ENCODE measurements at regions not wholly inside any gene's neighbourhood (a gene's known extent, or its start where the extent isn't known, plus 50 kb on each side); places are given as distances from the start of the nearest gene placed in this dataset.

DNA sequence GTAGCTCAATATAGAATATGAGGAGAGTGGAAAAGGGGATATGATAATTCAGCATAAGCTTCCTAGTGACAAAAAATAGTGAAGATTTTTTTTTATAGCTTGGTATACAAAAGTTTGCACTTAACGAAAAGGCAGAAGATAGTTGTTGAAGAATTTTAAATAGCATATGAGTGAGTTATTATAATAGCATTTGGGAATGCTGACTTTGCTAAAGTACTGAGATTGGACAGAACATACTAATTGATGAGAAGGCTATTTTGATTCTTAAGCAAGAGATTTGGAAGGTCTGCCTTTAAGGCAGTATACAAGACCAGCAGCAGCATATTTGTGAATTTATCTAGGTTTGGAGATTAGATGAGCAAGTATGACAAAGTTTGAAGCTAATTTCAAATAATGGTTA lies 600.9 kb upstream of the POT1 start:
- Histone ChIP-seq H3K4me2 (ENCODE audit: low read length) (no peak overlapping the region), H2AFZ (ENCODE audit: low read depth, low read length) (no peak overlapping the region), H3K4me1 (ENCODE audit: insufficient read depth, low read length) (no peaks in the 10 kb centered on the region), H3K36me3 (ENCODE audit: insufficient read depth, low read length) (no peaks in the 10 kb centered on the region), H4K20me1 (ENCODE audit: insufficient read depth, low read length) (no peaks in the 10 kb centered on the region), H3K9me3 (ENCODE audit: insufficient read depth, low read depth, low read length) (no peaks in the 10 kb centered on the region), H3K27ac (ENCODE audit: low read depth, low read length) (no peak overlapping the region), H3K9ac (ENCODE audit: low read length) (no peak overlapping the region), H3K79me2 (ENCODE audit: insufficient read depth, low read length) (no peaks in the 10 kb centered on the region), H3K4me3 (ENCODE audit: insufficient read depth, low read depth, low read length) (no peak overlapping the region), H3K27me3 (ENCODE audit: insufficient read depth, low read length) (no peaks in the 10 kb centered on the region)
- TF ChIP-seq, protein P1, sequence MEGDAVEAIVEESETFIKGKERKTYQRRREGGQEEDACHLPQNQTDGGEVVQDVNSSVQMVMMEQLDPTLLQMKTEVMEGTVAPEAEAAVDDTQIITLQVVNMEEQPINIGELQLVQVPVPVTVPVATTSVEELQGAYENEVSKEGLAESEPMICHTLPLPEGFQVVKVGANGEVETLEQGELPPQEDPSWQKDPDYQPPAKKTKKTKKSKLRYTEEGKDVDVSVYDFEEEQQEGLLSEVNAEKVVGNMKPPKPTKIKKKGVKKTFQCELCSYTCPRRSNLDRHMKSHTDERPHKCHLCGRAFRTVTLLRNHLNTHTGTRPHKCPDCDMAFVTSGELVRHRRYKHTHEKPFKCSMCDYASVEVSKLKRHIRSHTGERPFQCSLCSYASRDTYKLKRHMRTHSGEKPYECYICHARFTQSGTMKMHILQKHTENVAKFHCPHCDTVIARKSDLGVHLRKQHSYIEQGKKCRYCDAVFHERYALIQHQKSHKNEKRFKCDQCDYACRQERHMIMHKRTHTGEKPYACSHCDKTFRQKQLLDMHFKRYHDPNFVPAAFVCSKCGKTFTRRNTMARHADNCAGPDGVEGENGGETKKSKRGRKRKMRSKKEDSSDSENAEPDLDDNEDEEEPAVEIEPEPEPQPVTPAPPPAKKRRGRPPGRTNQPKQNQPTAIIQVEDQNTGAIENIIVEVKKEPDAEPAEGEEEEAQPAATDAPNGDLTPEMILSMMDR (IDR thresholded peaks at IDR 0.05; ENCODE audit: insufficient read depth, low read depth, low read length): no peak
- no peak for TF ChIP-seq EZH2 (IDR thresholded peaks at IDR 0.05; ENCODE audit: insufficient read depth, low read length)
- no peaks in the 10 kb centered on the region for H3K27me3 Mint-ChIP-seq (ENCODE audit: low read depth, unreplicated experiment)
- H3K4me3 Mint-ChIP-seq (ENCODE audit: unreplicated experiment): no peak overlapping the region
- FAIRE-seq (peak; percentile 20), DNase-seq (ENCODE audit: low read depth) (no peak)
- no peak overlapping the region for H3K27ac Mint-ChIP-seq (ENCODE audit: unreplicated experiment)
- no peaks in the 10 kb centered on the region for H3K9me3 Mint-ChIP-seq (ENCODE audit: unreplicated experiment)
- no peaks in the 10 kb centered on the region for H3K4me1 Mint-ChIP-seq (ENCODE audit: low read depth, unreplicated experiment)
- no peaks in the 10 kb centered on the region for H3K36me3 Mint-ChIP-seq (ENCODE audit: low read depth, unreplicated experiment)

- H4K20me1 ChIP-seq (ENCODE audit: insufficient read depth, low read length): no peaks in the 10 kb centered on the region
- Mint-ChIP-seq H3K9me3 (ENCODE audit: unreplicated experiment) (no peaks in the 10 kb centered on the region), H3K36me3 (ENCODE audit: low read depth, unreplicated experiment) (no peaks in the 10 kb centered on the region), H3K27me3 (ENCODE audit: low read depth, unreplicated experiment) (no peaks in the 10 kb centered on the region), H3K27ac (ENCODE audit: unreplicated experiment) (no peak overlapping the region), H3K4me3 (ENCODE audit: unreplicated experiment) (no peak overlapping the region), H3K4me1 (ENCODE audit: low read depth, unreplicated experiment) (no peaks in the 10 kb centered on the region)
- no peak overlapping the region for H2AFZ ChIP-seq (ENCODE audit: low read depth, low read length)
- no peaks in the 10 kb centered on the region for H3K79me2 ChIP-seq (ENCODE audit: insufficient read depth, low read length)
- TF ChIP-seq, protein P1 (IDR thresholded peaks at IDR 0.05; ENCODE audit: insufficient read depth, low read depth, low read length): no peak
- TF ChIP-seq EZH2 (IDR thresholded peaks at IDR 0.05; ENCODE audit: insufficient read depth, low read length): no peak
- H3K36me3 ChIP-seq (ENCODE audit: insufficient read depth, low read length): no peaks in the 10 kb centered on the region
- no peaks in the 10 kb centered on the region for H3K27me3 ChIP-seq (ENCODE audit: insufficient read depth, low read length)
- no peak overlapping the region for H3K9ac ChIP-seq (ENCODE audit: low read length)
- no peaks in the 10 kb centered on the region for H3K4me1 ChIP-seq (ENCODE audit: insufficient read depth, low read length)
- H3K4me3 ChIP-seq (ENCODE audit: insufficient read depth, low read depth, low read length): no peak overlapping the region
- H3K9me3 ChIP-seq (ENCODE audit: insufficient read depth, low read depth, low read length): no peaks in the 10 kb centered on the region
- H3K27ac ChIP-seq (ENCODE audit: low read depth, low read length): no peak overlapping the region
- DNase-seq (ENCODE audit: low read depth): no peak
- no peak overlapping the region for H3K4me2 ChIP-seq (ENCODE audit: low read length)
- no peak for FAIRE-seq
These were observed 599.6 kb upstream of the POT1 start for GRCh38 chr7:125529249-125529648.

DNA sequence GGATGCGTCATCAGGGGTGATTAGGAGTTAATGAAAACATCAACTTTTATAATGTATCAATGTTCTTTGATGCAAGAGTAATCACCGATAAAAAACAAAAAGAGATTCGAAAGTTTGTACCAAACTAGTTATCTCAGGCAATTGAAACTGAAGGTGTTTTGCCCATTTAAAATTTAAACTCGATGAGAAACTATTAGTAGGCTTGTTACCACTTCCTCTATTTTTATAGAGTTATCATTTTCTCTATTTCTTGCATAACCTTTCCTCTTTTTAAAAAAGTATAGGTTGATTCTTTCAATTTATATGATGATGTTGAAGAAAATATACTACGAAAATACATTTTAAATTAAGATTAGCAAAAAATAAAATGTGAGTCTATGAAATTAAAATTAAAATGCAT lies 597.3 kb upstream of the POT1 start:
- FAIRE-seq (no peak), DNase-seq (ENCODE audit: low read depth) (no peak)
- H3K9ac ChIP-seq (ENCODE audit: low read length): no peak overlapping the region
- H3K4me3 ChIP-seq (ENCODE audit: insufficient read depth, low read depth, low read length): no peak overlapping the region
- no peaks in the 10 kb centered on the region for H3K4me1 ChIP-seq (ENCODE audit: insufficient read depth, low read length)
- Mint-ChIP-seq H3K4me3 (ENCODE audit: unreplicated experiment) (no peak overlapping the region), H3K36me3 (ENCODE audit: low read depth, unreplicated experiment) (no peaks in the 10 kb centered on the region), H3K9me3 (ENCODE audit: unreplicated experiment) (no peaks in the 10 kb centered on the region), H3K27me3 (ENCODE audit: low read depth, unreplicated experiment) (no peaks in the 10 kb centered on the region), H3K27ac (ENCODE audit: unreplicated experiment) (no peak overlapping the region), H3K4me1 (ENCODE audit: low read depth, unreplicated experiment) (no peaks in the 10 kb centered on the region)
- no peaks in the 10 kb centered on the region for H3K9me3 ChIP-seq (ENCODE audit: insufficient read depth, low read depth, low read length)
- H3K27me3 ChIP-seq (ENCODE audit: insufficient read depth, low read length): no peaks in the 10 kb centered on the region
- no peak for TF ChIP-seq EZH2 (IDR thresholded peaks at IDR 0.05; ENCODE audit: insufficient read depth, low read length)
- TF ChIP-seq, protein P1 (IDR thresholded peaks at IDR 0.05; ENCODE audit: insufficient read depth, low read depth, low read length): no peak
- no peak overlapping the region for H3K27ac ChIP-seq (ENCODE audit: low read depth, low read length)
- H3K79me2 ChIP-seq (ENCODE audit: insufficient read depth, low read length): no peaks in the 10 kb centered on the region
- no peaks in the 10 kb centered on the region for H3K36me3 ChIP-seq (ENCODE audit: insufficient read depth, low read length)
- no peaks in the 10 kb centered on the region for H4K20me1 ChIP-seq (ENCODE audit: insufficient read depth, low read length)
- H2AFZ ChIP-seq (ENCODE audit: low read depth, low read length): no peak overlapping the region
- no peak overlapping the region for H3K4me2 ChIP-seq (ENCODE audit: low read length)

Data from astrocyte (in vitro differentiated cells and primary cell).